ENCODE measurements at regions not wholly inside any gene's neighbourhood (a gene's known extent, or its start where the extent isn't known, plus 50 kb on each side); places are given as distances from the start of the nearest gene placed in this dataset.

DNA sequence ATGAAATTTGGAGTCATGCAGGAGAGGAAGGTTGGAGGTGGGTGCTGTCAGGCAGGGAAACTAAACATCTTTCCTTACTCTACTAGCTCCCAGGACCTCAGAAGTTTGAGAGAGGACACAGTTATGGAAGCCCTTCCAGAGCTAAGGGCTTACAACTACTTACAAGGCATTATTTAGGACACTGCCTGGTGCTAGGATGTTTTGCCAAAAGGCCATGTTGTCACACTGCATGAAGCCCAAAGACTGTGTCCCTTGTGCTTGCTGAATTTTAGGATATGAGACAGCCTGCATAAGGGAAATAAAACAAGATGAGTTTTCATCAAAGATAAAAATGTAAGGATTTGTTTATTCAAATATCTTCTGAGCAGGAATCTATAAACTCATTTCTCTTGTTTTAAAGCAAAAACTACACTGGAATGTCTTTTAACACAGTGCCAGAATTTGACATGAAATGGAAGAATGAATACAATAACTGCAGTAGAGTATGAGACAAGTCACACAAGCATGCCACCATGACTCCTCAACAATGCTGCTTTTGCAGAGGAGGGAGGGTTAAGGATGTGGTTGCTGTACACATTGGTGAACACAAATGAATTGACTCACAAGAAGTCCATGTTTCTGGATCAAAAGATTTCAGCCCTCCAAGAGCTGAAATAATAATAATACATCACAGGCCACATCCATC is 258.4 kb downstream of the SPRY2 start:
- TF ChIP-seq, protein P1, sequence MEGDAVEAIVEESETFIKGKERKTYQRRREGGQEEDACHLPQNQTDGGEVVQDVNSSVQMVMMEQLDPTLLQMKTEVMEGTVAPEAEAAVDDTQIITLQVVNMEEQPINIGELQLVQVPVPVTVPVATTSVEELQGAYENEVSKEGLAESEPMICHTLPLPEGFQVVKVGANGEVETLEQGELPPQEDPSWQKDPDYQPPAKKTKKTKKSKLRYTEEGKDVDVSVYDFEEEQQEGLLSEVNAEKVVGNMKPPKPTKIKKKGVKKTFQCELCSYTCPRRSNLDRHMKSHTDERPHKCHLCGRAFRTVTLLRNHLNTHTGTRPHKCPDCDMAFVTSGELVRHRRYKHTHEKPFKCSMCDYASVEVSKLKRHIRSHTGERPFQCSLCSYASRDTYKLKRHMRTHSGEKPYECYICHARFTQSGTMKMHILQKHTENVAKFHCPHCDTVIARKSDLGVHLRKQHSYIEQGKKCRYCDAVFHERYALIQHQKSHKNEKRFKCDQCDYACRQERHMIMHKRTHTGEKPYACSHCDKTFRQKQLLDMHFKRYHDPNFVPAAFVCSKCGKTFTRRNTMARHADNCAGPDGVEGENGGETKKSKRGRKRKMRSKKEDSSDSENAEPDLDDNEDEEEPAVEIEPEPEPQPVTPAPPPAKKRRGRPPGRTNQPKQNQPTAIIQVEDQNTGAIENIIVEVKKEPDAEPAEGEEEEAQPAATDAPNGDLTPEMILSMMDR (IDR thresholded peaks at IDR 0.05): no peak
- TF ChIP-seq EP300 (IDR thresholded peaks at IDR 0.05): no peak

Measured in ovary (tissue), 3 donors.